ENCODE measurements at regions not wholly inside any gene's neighbourhood (a gene's known extent, or its start where the extent isn't known, plus 50 kb on each side); places are given as distances from the start of the nearest gene placed in this dataset.

DNA sequence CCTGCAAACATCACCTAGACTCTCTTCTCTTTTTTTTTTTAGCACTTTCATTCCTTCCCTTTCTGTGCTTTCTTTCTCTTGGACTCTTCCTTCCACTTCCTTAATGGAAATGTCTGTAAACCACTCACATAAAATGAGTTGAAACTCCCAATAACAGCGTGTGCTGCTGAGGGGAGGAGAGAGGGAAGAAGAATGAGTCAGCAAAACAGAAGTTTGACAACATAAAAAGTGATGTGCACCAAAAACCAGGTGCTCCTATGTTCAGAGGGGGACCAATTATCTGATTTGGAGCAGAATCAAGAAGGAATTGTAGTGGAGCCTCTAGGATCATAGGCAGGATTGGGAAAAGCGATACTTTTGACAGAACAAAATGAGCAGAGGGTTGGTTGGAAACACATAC lies 712.1 kb upstream of the IGFBP3 start:
- no peak for ATAC-seq
- Histone ChIP-seq H3K27ac (no peak overlapping the region), H3K36me3 (no peaks in the 10 kb centered on the region), H3K27me3 (no peaks in the 10 kb centered on the region), H3K9me3 (no peaks in the 10 kb centered on the region), H3K4me1 (no peaks in the 10 kb centered on the region), H3K4me3 (no peak overlapping the region)
- 88 to 94% methylated on average over 2 of the region's 2 CpGs for WGBS, 2 donors
- TF ChIP-seq, protein P1, sequence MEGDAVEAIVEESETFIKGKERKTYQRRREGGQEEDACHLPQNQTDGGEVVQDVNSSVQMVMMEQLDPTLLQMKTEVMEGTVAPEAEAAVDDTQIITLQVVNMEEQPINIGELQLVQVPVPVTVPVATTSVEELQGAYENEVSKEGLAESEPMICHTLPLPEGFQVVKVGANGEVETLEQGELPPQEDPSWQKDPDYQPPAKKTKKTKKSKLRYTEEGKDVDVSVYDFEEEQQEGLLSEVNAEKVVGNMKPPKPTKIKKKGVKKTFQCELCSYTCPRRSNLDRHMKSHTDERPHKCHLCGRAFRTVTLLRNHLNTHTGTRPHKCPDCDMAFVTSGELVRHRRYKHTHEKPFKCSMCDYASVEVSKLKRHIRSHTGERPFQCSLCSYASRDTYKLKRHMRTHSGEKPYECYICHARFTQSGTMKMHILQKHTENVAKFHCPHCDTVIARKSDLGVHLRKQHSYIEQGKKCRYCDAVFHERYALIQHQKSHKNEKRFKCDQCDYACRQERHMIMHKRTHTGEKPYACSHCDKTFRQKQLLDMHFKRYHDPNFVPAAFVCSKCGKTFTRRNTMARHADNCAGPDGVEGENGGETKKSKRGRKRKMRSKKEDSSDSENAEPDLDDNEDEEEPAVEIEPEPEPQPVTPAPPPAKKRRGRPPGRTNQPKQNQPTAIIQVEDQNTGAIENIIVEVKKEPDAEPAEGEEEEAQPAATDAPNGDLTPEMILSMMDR (IDR thresholded peaks at IDR 0.05) = no peak
- DNase-seq = no peak
- intact Hi-C loops (cut with DNase I) = no loop called here

DNA sequence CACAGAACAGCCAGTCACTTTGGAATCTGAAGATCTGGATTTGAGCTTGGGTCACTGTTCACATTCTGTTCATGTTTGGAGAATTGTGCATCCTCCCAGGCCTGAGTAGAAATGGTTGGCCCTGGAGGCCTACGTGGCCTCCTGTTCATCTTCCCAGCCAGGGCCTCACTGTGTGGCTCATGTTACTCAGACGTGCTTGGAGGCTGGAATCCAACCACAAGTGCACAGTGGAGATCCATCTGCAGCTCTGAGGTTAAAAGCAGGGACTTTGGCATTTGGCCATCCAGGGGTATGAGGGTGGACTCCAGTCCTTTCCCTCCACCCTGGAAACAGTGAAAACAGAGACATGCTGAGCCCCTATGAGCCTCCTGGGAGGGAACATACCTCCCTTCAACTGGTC lies 709.0 kb upstream of the IGFBP3 start:
- WGBS, 2 donors = 80 to 83% methylated on average over 2 of the region's 2 CpGs
- Histone ChIP-seq H3K4me3 (no peak overlapping the region), H3K4me1 (no peaks in the 10 kb centered on the region), H3K36me3 (no peaks in the 10 kb centered on the region), H3K27me3 (no peaks in the 10 kb centered on the region), H3K27ac (no peak overlapping the region), H3K9me3 (no peaks in the 10 kb centered on the region)
- DNase-seq (no peak), ATAC-seq (no peak)
- TF ChIP-seq, protein P1 (IDR thresholded peaks at IDR 0.05) = no peak
- intact Hi-C loops (cut with DNase I) = no loop called here

DNA sequence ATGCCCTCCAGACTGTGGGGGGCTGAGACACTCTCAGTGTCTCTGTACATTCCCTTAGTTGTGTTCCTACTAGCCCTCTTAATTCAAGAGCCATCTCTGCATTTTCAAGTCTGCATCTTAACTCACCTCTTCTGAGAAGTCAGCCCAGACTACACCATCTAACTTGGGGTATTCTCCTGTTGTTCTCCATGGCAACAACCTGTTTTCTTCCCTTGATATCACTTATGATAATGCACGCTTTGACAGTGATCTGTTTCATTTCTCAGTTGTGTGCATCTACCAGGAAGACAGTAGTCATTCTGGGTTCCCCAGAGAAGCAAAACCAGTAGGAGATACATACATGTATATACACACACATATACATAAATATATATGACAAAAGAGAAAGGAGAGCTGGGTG lies 707.3 kb upstream of the IGFBP3 start:
- no peaks in the 10 kb centered on the region for H3K27me3 ChIP-seq
- DNase-seq = no peak
- H3K27ac ChIP-seq = no peak overlapping the region
- TF ChIP-seq, protein P1 (IDR thresholded peaks at IDR 0.05) = no peak
- 85 to 93% methylated on average over 1 of the region's 1 CpG for WGBS, 2 donors
- no peaks in the 10 kb centered on the region for H3K9me3 ChIP-seq
- ATAC-seq = no peak
- H3K4me3 ChIP-seq = no peak overlapping the region
- no peaks in the 10 kb centered on the region for H3K36me3 ChIP-seq
- no peaks in the 10 kb centered on the region for H3K4me1 ChIP-seq
- intact Hi-C loops (cut with DNase I) = no loop called here

DNA sequence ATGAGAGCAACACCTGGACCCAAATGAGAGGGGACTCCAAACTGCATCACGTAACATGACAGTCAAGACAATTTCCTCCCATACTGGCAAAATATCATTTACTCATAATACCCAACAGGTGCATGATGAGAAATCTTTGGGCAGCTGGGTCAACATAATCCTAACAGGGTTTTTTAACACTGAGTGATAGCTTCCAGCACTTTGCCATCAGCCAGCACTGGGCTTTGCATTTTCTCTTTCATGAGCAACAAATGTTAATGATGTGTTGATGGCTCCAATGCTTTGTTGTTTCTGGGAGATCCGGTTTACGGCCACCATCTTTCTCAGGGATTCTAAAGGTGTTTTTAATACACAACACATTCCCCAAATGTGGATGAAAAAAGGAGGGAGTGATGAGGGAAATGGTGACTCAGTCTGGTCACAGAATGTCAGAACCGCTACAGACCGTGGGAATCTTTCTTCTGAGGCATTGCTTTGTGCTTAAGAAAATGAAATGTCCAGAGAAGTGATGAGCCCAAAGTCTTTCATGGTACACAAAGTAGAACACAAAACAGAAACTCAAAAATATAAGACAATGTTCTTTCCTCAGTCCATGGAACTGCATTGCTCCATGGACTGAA lies 705.7 kb upstream of the IGFBP3 start:
- ATAC-seq = no peak

More for the DNA sequence above, 705.7 kb upstream of the IGFBP3 start:
- TF ChIP-seq, protein P1 (IDR thresholded peaks at IDR 0.05) = no peak
- Histone ChIP-seq H3K36me3 (no peaks in the 10 kb centered on the region), H3K9me3 (no peaks in the 10 kb centered on the region), H3K4me3 (no peak overlapping the region), H3K27ac (no peak overlapping the region), H3K4me1 (no peaks in the 10 kb centered on the region), H3K27me3 (no peaks in the 10 kb centered on the region)
- WGBS, 2 donors = 87 to 89% methylated on average over 5 of the region's 5 CpGs
- intact Hi-C loops (cut with DNase I) = no loop called here
- DNase-seq = no peak
